HL-60 (cell line): ENCODE measurements at regions not wholly inside any gene's neighbourhood (a gene's known extent, or its start where the extent isn't known, plus 50 kb on each side); places are given as distances from the start of the nearest gene placed in this dataset.

Experiments used
- DNase-seq, 2 experiments: peaks; one replicate each; pipeline ENCODE4 v3.0.0-alpha.2; 2010 to 2020; ENCODE audit warnings: low read depth in 1 of 2, low spot score in 1 of 2
- H3K27ac ChIP-seq: fragments of 250-450 bp; sonication (Bioruptor Pico); replicated peaks from 2 replicates; pipeline ENCODE4 v1.5.1; 2020; ENCODE audit warnings: mild to moderate bottlenecking, moderate library complexity
- H3K27me3 ChIP-seq: fragments of 250-450 bp; sonication (Bioruptor Pico); 2 replicates; pipeline ENCODE4 v1.5.1; 2021; ENCODE audit warnings: mild to moderate bottlenecking, moderate library complexity; ENCODE audit not compliant: insufficient read depth, poor library complexity, severe bottlenecking
- H3K4me3 ChIP-seq: replicated peaks from 2 replicates; pipeline ENCODE4 v1.5.1; 2011; ENCODE audit warnings: mild to moderate bottlenecking, control low read depth, low read length; ENCODE audit not compliant: insufficient read depth
- CTCF ChIP-seq: IDR thresholded peaks from one replicate; pipeline ENCODE4 v1.5.1; 2011; ENCODE audit warnings: low read length, control low read depth, inconsistent platforms; ENCODE audit not compliant: insufficient read depth
- GABPA ChIP-seq: IDR thresholded peaks from 2 replicates; pipeline ENCODE4 v1.6.1; 2012; ENCODE audit warnings: low read depth
- POLR2AphosphoS5 ChIP-seq: IDR thresholded peaks from 2 replicates; pipeline ENCODE4 v1.6.1; 2012; ENCODE audit warnings: low read depth
- REST ChIP-seq: IDR thresholded peaks from 2 replicates; pipeline ENCODE4 v1.6.1; 2012; ENCODE audit warnings: low read depth; ENCODE audit not compliant: insufficient replicate concordance
- SPI1 ChIP-seq: IDR thresholded peaks from 2 replicates; pipeline ENCODE4 v1.6.1; 2012; ENCODE audit warnings: low read depth, mild to moderate bottlenecking, borderline replicate concordance

- Histone ChIP-seq H3K27me3 (peaks cover 3% of the 10 kb centered on the region), H3K4me3 (no peak overlapping the region), H3K27ac (no peak overlapping the region)
- no peak for TF ChIP-seq CTCF
- TF ChIP-seq POLR2AphosphoS5, result no peak
- TF ChIP-seq GABPA, result no peak
- no peak for TF ChIP-seq REST
- no peak for TF ChIP-seq SPI1
- DNase-seq, result no peak
Measured at GRCh38 chr11:116532066-116532465, 240.7 kb downstream of the BUD13 start.

- TF ChIP-seq SPI1, result no peak
- no peak for TF ChIP-seq POLR2AphosphoS5
- no peak for TF ChIP-seq CTCF
- H3K27me3 ChIP-seq, result peaks cover 3% of the 10 kb centered on the region
- DNase-seq, result no peak
- H3K27ac ChIP-seq, result no peak overlapping the region
- H3K4me3 ChIP-seq, result no peak overlapping the region
Measured at GRCh38 chr11:116530705-116531104, 242.1 kb downstream of the BUD13 start.

- H3K4me3 ChIP-seq, result no peak overlapping the region
- peaks cover 3% of the 10 kb centered on the region for H3K27me3 ChIP-seq
Measured at GRCh38 chr11:116529271-116529670, 243.5 kb downstream of the BUD13 start.

More at GRCh38 chr11:116529271-116529670, 243.5 kb downstream of the BUD13 start:
- no peak for DNase-seq
- TF ChIP-seq REST (no peak), GABPA (no peak), SPI1 (no peak), CTCF (no peak), POLR2AphosphoS5 (no peak)
- no peak overlapping the region for H3K27ac ChIP-seq
